Immature natural killer cell (primary cell): ENCODE measurements at regions not wholly inside any gene's neighbourhood (a gene's known extent, or its start where the extent isn't known, plus 50 kb on each side); places are given as distances from the start of the nearest gene placed in this dataset.
A peak's percentile ranks its signal among the peaks of the same experiment; 100 is the strongest.
"Not testable (repeated sequence)": the region's sequence is repeated elsewhere in the genome, so short reads cannot be mapped to it uniquely, and the experiment has no call there.

Experiments
- DNase-seq, 3 donors: peaks; one replicate each; pipeline ENCODE4 v3.0.0; 2022; ENCODE audit warnings: mixed read lengths in 1 of 3
- H3K27ac Mint-ChIP-seq, 6 donors: one replicate each; pipeline ENCODE4 v1.8.0; 2020; ENCODE audit warnings: mixed read lengths in 6 of 6, mild to moderate bottlenecking in 5 of 6, inconsistent platforms in 4 of 6, moderate library complexity in 3 of 6
- H3K27me3 Mint-ChIP-seq, 3 donors: one replicate each; pipeline ENCODE4 v1.8.0; 2020 to 2021; ENCODE audit warnings: low read depth in 3 of 3, mild to moderate bottlenecking in 3 of 3, mixed read lengths in 3 of 3, moderate library complexity in 3 of 3, inconsistent platforms in 1 of 3
- H3K36me3 Mint-ChIP-seq, 3 donors: one replicate each; pipeline ENCODE4 v1.8.0; 2020; ENCODE audit warnings: mixed read lengths in 3 of 3, inconsistent platforms in 2 of 3, mild to moderate bottlenecking in 2 of 3
- H3K4me1 Mint-ChIP-seq, 2 donors: one replicate each; pipeline ENCODE4 v1.8.0; 2020; ENCODE audit warnings: inconsistent platforms in 2 of 2, mild to moderate bottlenecking in 2 of 2, mixed read lengths in 2 of 2, moderate library complexity in 1 of 2
- H3K4me3 Mint-ChIP-seq, 5 donors: one replicate each; pipeline ENCODE4 v1.8.0; 2020; ENCODE audit warnings: mild to moderate bottlenecking in 5 of 5, mixed read lengths in 5 of 5, inconsistent platforms in 3 of 5, moderate library complexity in 3 of 5
- H3K9me3 Mint-ChIP-seq, 6 donors: one replicate each; pipeline ENCODE4 v1.8.0; 2020; ENCODE audit warnings: mild to moderate bottlenecking in 6 of 6, mixed read lengths in 6 of 6, inconsistent platforms in 4 of 6, moderate library complexity in 3 of 6

GRCh38 chr1:18571275-18571674, 59.4 kb upstream of the PAX7 start:
- H3K36me3 Mint-ChIP-seq, result no peaks in the 10 kb centered on the region
- no peak for DNase-seq
- peaks cover 4 to 5% (median 4%) of the 10 kb centered on the region in 3 donors for H3K27me3 Mint-ChIP-seq
- no peaks in the 10 kb centered on the region for H3K4me1 Mint-ChIP-seq
- H3K27ac Mint-ChIP-seq, result no peak overlapping the region
- no peak overlapping the region for H3K4me3 Mint-ChIP-seq
- peaks cover 0 to 2% (median 0%) of the 10 kb centered on the region in 6 donors for H3K9me3 Mint-ChIP-seq

GRCh38 chr1:18572022-18572880, 58.4 kb upstream of the PAX7 start:
- Mint-ChIP-seq H3K4me3 (no peak overlapping the region), H3K36me3 (no peaks in the 10 kb centered on the region), H3K9me3 (peaks cover 0 to 2% (median 0%) of the 10 kb centered on the region in 6 donors), H3K27ac (no peak overlapping the region), H3K27me3 (peaks cover 4 to 5% (median 4%) of the 10 kb centered on the region in 3 donors), H3K4me1 (no peaks in the 10 kb centered on the region)
- no peak for DNase-seq

- Mint-ChIP-seq H3K9me3 (peaks cover 0 to 2% (median 0%) of the 10 kb centered on the region in 6 donors), H3K36me3 (no peaks in the 10 kb centered on the region), H3K4me3 (no peak overlapping the region), H3K27me3 (peaks cover 4 to 5% (median 4%) of the 10 kb centered on the region in 3 donors), H3K27ac (no peak overlapping the region), H3K4me1 (no peaks in the 10 kb centered on the region)
- DNase-seq, result no peak
Observed at GRCh38 chr1:18573170-18573569, 57.5 kb upstream of the PAX7 start.

- H3K4me1 Mint-ChIP-seq, result no peaks in the 10 kb centered on the region
- no peak overlapping the region for H3K4me3 Mint-ChIP-seq
- H3K27ac Mint-ChIP-seq, result no peak overlapping the region
- H3K9me3 Mint-ChIP-seq, result peaks cover 0 to 2% (median 0%) of the 10 kb centered on the region in 6 donors
- DNase-seq, result no peak
- H3K27me3 Mint-ChIP-seq, result peaks cover 4 to 7% (median 5%) of the 10 kb centered on the region in 3 donors
- no peaks in the 10 kb centered on the region for H3K36me3 Mint-ChIP-seq
Observed at GRCh38 chr1:18574754-18575153, 55.9 kb upstream of the PAX7 start.

GRCh38 chr1:18575620-18576019, 55.0 kb upstream of the PAX7 start:
- Mint-ChIP-seq H3K4me1 (no peaks in the 10 kb centered on the region), H3K4me3 (no peak overlapping the region), H3K36me3 (no peaks in the 10 kb centered on the region), H3K9me3 (peaks cover 0 to 2% (median 0%) of the 10 kb centered on the region in 6 donors), H3K27ac (no peak overlapping the region), H3K27me3 (peaks cover 4 to 7% (median 5%) of the 10 kb centered on the region in 3 donors)
- peak in 2 of 3 donors; percentile 2 to 10 for DNase-seq

- DNase-seq, result no peak
- Mint-ChIP-seq H3K27ac (no peak overlapping the region), H3K4me1 (no peaks in the 10 kb centered on the region), H3K9me3 (peaks cover 0 to 2% (median 0%) of the 10 kb centered on the region in 6 donors), H3K27me3 (peaks cover 3 to 9% (median 4%) of the 10 kb centered on the region in 3 donors), H3K4me3 (no peak overlapping the region), H3K36me3 (no peaks in the 10 kb centered on the region)
Observed at GRCh38 chr1:18578271-18578670, 52.4 kb upstream of the PAX7 start.

- H3K27ac Mint-ChIP-seq, H3K36me3 Mint-ChIP-seq, DNase-seq, H3K4me1 Mint-ChIP-seq, H3K9me3 Mint-ChIP-seq, H3K27me3 Mint-ChIP-seq, H3K4me3 Mint-ChIP-seq: not testable (repeated sequence)
Observed at GRCh38 chr1:18579267-18579666, 51.4 kb upstream of the PAX7 start.

- no peaks in the 10 kb centered on the region for H3K9me3 Mint-ChIP-seq
- H3K27ac Mint-ChIP-seq, result no peak overlapping the region
- H3K27me3 Mint-ChIP-seq, result peaks cover 3 to 6% (median 4%) of the 10 kb centered on the region in 3 donors
- H3K4me3 Mint-ChIP-seq, result no peak overlapping the region
- H3K36me3 Mint-ChIP-seq, result no peaks in the 10 kb centered on the region
- no peak for DNase-seq
- H3K4me1 Mint-ChIP-seq, result no peaks in the 10 kb centered on the region
Observed at GRCh38 chr1:18580047-18580446, 50.6 kb upstream of the PAX7 start.

GRCh38 chr1:18580691-18581419, 49.8 kb upstream of the PAX7 start:
- no peaks in the 10 kb centered on the region for H3K36me3 Mint-ChIP-seq
- DNase-seq, result no peak

More at GRCh38 chr1:18580691-18581419, 49.8 kb upstream of the PAX7 start:
- no peaks in the 10 kb centered on the region for H3K9me3 Mint-ChIP-seq
- H3K4me1 Mint-ChIP-seq, result no peaks in the 10 kb centered on the region
- peaks cover 2 to 6% (median 3%) of the 10 kb centered on the region in 3 donors for H3K27me3 Mint-ChIP-seq
- no peak overlapping the region for H3K4me3 Mint-ChIP-seq
- H3K27ac Mint-ChIP-seq, result no peak overlapping the region
